ENCODE measurements at regions not wholly inside any gene's neighbourhood (a gene's known extent, or its start where the extent isn't known, plus 50 kb on each side); places are given as distances from the start of the nearest gene placed in this dataset.
"Not testable (repeated sequence)": the region's sequence is repeated elsewhere in the genome, so short reads cannot be mapped to it uniquely, and the experiment has no call there.

GRCh38 chr18:76613755-76614120 lies 118.7 kb upstream of the ZNF516 start:
- no peak overlapping the region for H3K9ac ChIP-seq (ENCODE audit: low read length)
- H3K4me2 ChIP-seq (ENCODE audit: low read length), result no peak overlapping the region
- TF ChIP-seq CTCF (IDR thresholded peaks at IDR 0.05; ENCODE audit: low read length) (no peak), EZH2 (IDR thresholded peaks at IDR 0.05; ENCODE audit: borderline replicate concordance, low read length) (no peak)
- no peaks in the 10 kb centered on the region for H3K9me2 ChIP-seq (ENCODE audit: low read depth, low read length)
- no peak overlapping the region for H3K4me3 ChIP-seq (ENCODE audit: low read depth, low read length, poor library complexity, severe bottlenecking)
- no peaks in the 10 kb centered on the region for H4K20me1 ChIP-seq (ENCODE audit: insufficient read depth, low read length)
- H3K27ac ChIP-seq (ENCODE audit: low read depth, low read length, poor library complexity, severe bottlenecking), result no peak overlapping the region
- H3K36me3 ChIP-seq (ENCODE audit: insufficient read depth, low read length), result no peaks in the 10 kb centered on the region
- H3K4me1 ChIP-seq (ENCODE audit: insufficient read depth, low read length, severe bottlenecking), result no peaks in the 10 kb centered on the region
- H3F3A ChIP-seq (ENCODE audit: insufficient read depth, low read length), result no peaks in the 10 kb centered on the region
- H3K27me3 ChIP-seq (ENCODE audit: insufficient read depth, low read length), result no peaks in the 10 kb centered on the region
- H3K9me3 ChIP-seq (ENCODE audit: low read length), result no peaks in the 10 kb centered on the region
- H2AFZ ChIP-seq (ENCODE audit: low read length), result no peak overlapping the region
- no peaks in the 10 kb centered on the region for H3K79me2 ChIP-seq (ENCODE audit: insufficient read depth, low read length)

GRCh38 chr18:76613053-76613754 lies 118.2 kb upstream of the ZNF516 start:
- no peaks in the 10 kb centered on the region for H3K36me3 ChIP-seq (ENCODE audit: insufficient read depth, low read length)
- H3K27me3 ChIP-seq (ENCODE audit: insufficient read depth, low read length), result no peaks in the 10 kb centered on the region
- H2AFZ ChIP-seq (ENCODE audit: low read length), result no peak overlapping the region
- H4K20me1 ChIP-seq (ENCODE audit: insufficient read depth, low read length), result no peaks in the 10 kb centered on the region
- no peak for TF ChIP-seq CTCF (IDR thresholded peaks at IDR 0.05; ENCODE audit: low read length)
- TF ChIP-seq EZH2 (IDR thresholded peaks at IDR 0.05; ENCODE audit: borderline replicate concordance, low read length), result no peak
- H3K79me2 ChIP-seq (ENCODE audit: insufficient read depth, low read length), result no peaks in the 10 kb centered on the region
- no peaks in the 10 kb centered on the region for H3K9me2 ChIP-seq (ENCODE audit: low read depth, low read length)
- H3K9me3 ChIP-seq (ENCODE audit: low read length), result no peaks in the 10 kb centered on the region
- H3K27ac ChIP-seq (ENCODE audit: low read depth, low read length, poor library complexity, severe bottlenecking), result no peak overlapping the region
- H3K4me1 ChIP-seq (ENCODE audit: insufficient read depth, low read length, severe bottlenecking), result no peaks in the 10 kb centered on the region
- H3K4me3 ChIP-seq (ENCODE audit: low read depth, low read length, poor library complexity, severe bottlenecking), result no peak overlapping the region
- H3K9ac ChIP-seq (ENCODE audit: low read length), result no peak overlapping the region
- H3F3A ChIP-seq (ENCODE audit: insufficient read depth, low read length), result no peaks in the 10 kb centered on the region
- no peak overlapping the region for H3K4me2 ChIP-seq (ENCODE audit: low read length)

GRCh38 chr18:76611750-76612045 lies 116.7 kb upstream of the ZNF516 start:
- not testable (repeated sequence) for H3K79me2 ChIP-seq (ENCODE audit: insufficient read depth, low read length); H3K9me2 ChIP-seq (ENCODE audit: low read depth, low read length); H3K4me2 ChIP-seq (ENCODE audit: low read length); H3K36me3 ChIP-seq (ENCODE audit: insufficient read depth, low read length); H3K4me3 ChIP-seq (ENCODE audit: low read depth, low read length, poor library complexity, severe bottlenecking); H3K27me3 ChIP-seq (ENCODE audit: insufficient read depth, low read length); H3K4me1 ChIP-seq (ENCODE audit: insufficient read depth, low read length, severe bottlenecking); H3K9ac ChIP-seq (ENCODE audit: low read length); H2AFZ ChIP-seq (ENCODE audit: low read length); H3F3A ChIP-seq (ENCODE audit: insufficient read depth, low read length); H3K9me3 ChIP-seq (ENCODE audit: low read length); H3K27ac ChIP-seq (ENCODE audit: low read depth, low read length, poor library complexity, severe bottlenecking); H4K20me1 ChIP-seq (ENCODE audit: insufficient read depth, low read length)
